Left hindlimb (tissue), 1 donor: ENCODE measurements at regions not wholly inside any gene's neighbourhood (a gene's known extent, or its start where the extent isn't known, plus 50 kb on each side); places are given as distances from the start of the nearest gene placed in this dataset.

Experiments
- DNase-seq: peaks from one replicate; pipeline ENCODE4 v3.0.0-alpha.2; 2018

- no peak for DNase-seq
Measured at GRCh38 chr3:7915356-7915755, 586.3 kb upstream of the LMCD1 start.

- DNase-seq: no peak
Measured at GRCh38 chr3:7917443-7918151, 584.0 kb upstream of the LMCD1 start.

- DNase-seq: no peak
Measured at GRCh38 chr3:7920211-7920610, 581.4 kb upstream of the LMCD1 start.

- no peak for DNase-seq
Measured at GRCh38 chr3:7924228-7924627, 577.4 kb upstream of the LMCD1 start.

- no peak for DNase-seq
Measured at GRCh38 chr3:7927015-7927414, 574.6 kb upstream of the LMCD1 start.

- DNase-seq: no peak
Measured at GRCh38 chr3:7927864-7928263, 573.8 kb upstream of the LMCD1 start.

- DNase-seq: no peak
Measured at GRCh38 chr3:7929319-7929889, 572.2 kb upstream of the LMCD1 start.

GRCh38 chr3:7934362-7934761 is 567.3 kb upstream of the LMCD1 start:
- DNase-seq: no peak

- no peak for DNase-seq
Measured at GRCh38 chr3:7947930-7948329, 553.7 kb upstream of the LMCD1 start.

- no peak for DNase-seq
Measured at GRCh38 chr3:7950890-7951289, 550.7 kb upstream of the LMCD1 start.

GRCh38 chr3:7953449-7954014 is 548.1 kb upstream of the LMCD1 start:
- no peak for DNase-seq

GRCh38 chr3:7957024-7957423 is 544.6 kb upstream of the LMCD1 start:
- DNase-seq: no peak

- DNase-seq: no peak
Measured at GRCh38 chr3:7959094-7959493, 542.5 kb upstream of the LMCD1 start.

- no peak for DNase-seq
Measured at GRCh38 chr3:7960601-7961000, 541.0 kb upstream of the LMCD1 start.

GRCh38 chr3:7962301-7962700 is 539.3 kb upstream of the LMCD1 start:
- peak; percentile 29 for DNase-seq

- no peak for DNase-seq
Measured at GRCh38 chr3:7964899-7965298, 536.7 kb upstream of the LMCD1 start.

- no peak for DNase-seq
Measured at GRCh38 chr3:7973006-7973405, 528.6 kb upstream of the LMCD1 start.

GRCh38 chr3:7977245-7978086 is 524.2 kb upstream of the LMCD1 start:
- no peak for DNase-seq

GRCh38 chr3:7978087-7978422 is 523.6 kb upstream of the LMCD1 start:
- no peak for DNase-seq

- no peak for DNase-seq
Measured at GRCh38 chr3:7982126-7982525, 519.5 kb upstream of the LMCD1 start.

- no peak for DNase-seq
Measured at GRCh38 chr3:7999384-7999783, 502.2 kb upstream of the LMCD1 start.

GRCh38 chr3:8001307-8001706 is 500.3 kb upstream of the LMCD1 start:
- DNase-seq: no peak

GRCh38 chr3:8001712-8002111 is 499.9 kb upstream of the LMCD1 start:
- peak; percentile 35 for DNase-seq

GRCh38 chr3:8011902-8012301 is 489.7 kb upstream of the LMCD1 start:
- DNase-seq: no peak
